ENCODE measurements at regions not wholly inside any gene's neighbourhood (a gene's known extent, or its start where the extent isn't known, plus 50 kb on each side); places are given as distances from the start of the nearest gene placed in this dataset.

DNA sequence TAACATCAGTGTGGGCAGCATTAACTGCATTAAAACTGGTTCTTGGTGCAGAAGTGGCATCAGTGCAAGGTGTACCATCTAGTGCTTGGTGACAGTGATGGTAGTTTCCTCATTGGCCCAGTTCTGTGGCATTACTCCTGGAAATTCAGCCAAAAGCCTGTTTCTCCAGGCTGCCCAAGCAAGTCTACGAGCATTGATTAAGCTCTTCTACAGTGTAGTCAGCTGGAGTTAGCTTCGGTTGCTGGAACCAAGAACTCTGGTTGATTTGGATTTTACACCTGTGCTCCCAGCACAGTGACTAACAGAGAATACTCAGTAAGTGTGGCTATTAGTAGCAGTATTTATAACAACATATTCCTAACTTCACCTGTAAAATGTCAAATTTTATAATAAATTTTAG lies 84.9 kb upstream of the ZDHHC17 start:
- ChIA-PET CTCF (no interaction called here), POLR2A (ENCODE audit: unreplicated experiment) (no interaction called here)
- H4K20me1 ChIP-seq (ENCODE audit: low read length), result no peaks in the 10 kb centered on the region
- H3K27me3 ChIP-seq (ENCODE audit: low read length), result no peaks in the 10 kb centered on the region
- no peak overlapping the region for H2AFZ ChIP-seq (ENCODE audit: low read length)
- ATAC-seq, result no peak
- H3K4me3 ChIP-seq (ENCODE audit: low read length), result no peak overlapping the region
- DNase-seq, result no peak
- H3K36me3 ChIP-seq (ENCODE audit: low read depth, low read length), result no peaks in the 10 kb centered on the region
- H3K9ac ChIP-seq (ENCODE audit: low read length), result no peak overlapping the region
- BruUV-seq (replicated peaks), result no TSS peak
- H3F3A ChIP-seq (ENCODE audit: low read length, unreplicated experiment), result no peaks in the 10 kb centered on the region
- intact Hi-C loops (cut with micrococcal nuclease), result no loop called here
- H3K27ac ChIP-seq (ENCODE audit: low read length), result no peak overlapping the region
- no peak overlapping the region for H3K4me2 ChIP-seq (ENCODE audit: low read length)
- no peaks in the 10 kb centered on the region for H3K79me2 ChIP-seq (ENCODE audit: low read length)
- no peaks in the 10 kb centered on the region for H3K9me3 ChIP-seq (ENCODE audit: low read length)
- H3K9me2 ChIP-seq (replicated peaks; ENCODE audit: low read length), result no peaks in the 10 kb centered on the region
- TF ChIP-seq, protein P1, sequence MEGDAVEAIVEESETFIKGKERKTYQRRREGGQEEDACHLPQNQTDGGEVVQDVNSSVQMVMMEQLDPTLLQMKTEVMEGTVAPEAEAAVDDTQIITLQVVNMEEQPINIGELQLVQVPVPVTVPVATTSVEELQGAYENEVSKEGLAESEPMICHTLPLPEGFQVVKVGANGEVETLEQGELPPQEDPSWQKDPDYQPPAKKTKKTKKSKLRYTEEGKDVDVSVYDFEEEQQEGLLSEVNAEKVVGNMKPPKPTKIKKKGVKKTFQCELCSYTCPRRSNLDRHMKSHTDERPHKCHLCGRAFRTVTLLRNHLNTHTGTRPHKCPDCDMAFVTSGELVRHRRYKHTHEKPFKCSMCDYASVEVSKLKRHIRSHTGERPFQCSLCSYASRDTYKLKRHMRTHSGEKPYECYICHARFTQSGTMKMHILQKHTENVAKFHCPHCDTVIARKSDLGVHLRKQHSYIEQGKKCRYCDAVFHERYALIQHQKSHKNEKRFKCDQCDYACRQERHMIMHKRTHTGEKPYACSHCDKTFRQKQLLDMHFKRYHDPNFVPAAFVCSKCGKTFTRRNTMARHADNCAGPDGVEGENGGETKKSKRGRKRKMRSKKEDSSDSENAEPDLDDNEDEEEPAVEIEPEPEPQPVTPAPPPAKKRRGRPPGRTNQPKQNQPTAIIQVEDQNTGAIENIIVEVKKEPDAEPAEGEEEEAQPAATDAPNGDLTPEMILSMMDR (conservative IDR thresholded peaks at IDR 0.05; ENCODE audit: low read depth, low read length), result no peak
- TF ChIP-seq EZH2phosphoT487 (IDR thresholded peaks at IDR 0.05; ENCODE audit: borderline replicate concordance, low read length) (no peak), EZH2 (IDR thresholded peaks at IDR 0.05; ENCODE audit: low read length, unreplicated experiment) (no peak)
- H3K4me1 ChIP-seq (ENCODE audit: insufficient read depth, low read length), result peaks cover 6% of the 10 kb centered on the region; the same call in 1 of the 2 replicates

DNA sequence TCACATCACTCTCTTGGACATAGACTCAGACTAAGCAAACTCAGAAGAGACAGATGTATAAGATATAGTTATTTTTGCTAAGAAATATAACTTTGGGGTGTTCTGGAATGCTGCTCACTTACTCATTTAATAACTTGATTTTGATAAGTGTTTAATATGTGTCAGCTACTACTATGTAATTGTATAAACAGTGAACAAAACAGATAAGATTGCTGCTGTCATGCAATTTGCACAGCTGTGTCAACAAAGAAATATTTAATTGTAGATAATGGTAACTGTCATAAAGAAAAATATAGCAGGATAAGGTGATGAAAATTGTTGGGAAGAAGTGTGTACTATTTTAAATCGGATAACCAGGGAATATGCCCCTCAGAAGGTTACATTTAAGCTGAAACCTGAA lies 84.1 kb upstream of the ZDHHC17 start:
- intact Hi-C loops (cut with micrococcal nuclease), result no loop called here
- Histone ChIP-seq H3K27ac (ENCODE audit: low read length) (no peak overlapping the region), H3K9me3 (ENCODE audit: low read length) (no peaks in the 10 kb centered on the region), H3K9ac (ENCODE audit: low read length) (no peak overlapping the region), H2AFZ (ENCODE audit: low read length) (no peak overlapping the region), H3K36me3 (ENCODE audit: low read depth, low read length) (no peaks in the 10 kb centered on the region), H3K9me2 (replicated peaks; ENCODE audit: low read length) (no peaks in the 10 kb centered on the region), H3K79me2 (ENCODE audit: low read length) (no peaks in the 10 kb centered on the region), H3K27me3 (ENCODE audit: low read length) (no peaks in the 10 kb centered on the region), H3K4me1 (ENCODE audit: insufficient read depth, low read length) (peaks cover 6% of the 10 kb centered on the region; the same call in 1 of the 2 replicates), H4K20me1 (ENCODE audit: low read length) (no peaks in the 10 kb centered on the region), H3K4me3 (ENCODE audit: low read length) (no peak overlapping the region), H3F3A (ENCODE audit: low read length, unreplicated experiment) (no peaks in the 10 kb centered on the region), H3K4me2 (ENCODE audit: low read length) (no peak overlapping the region)
- DNase-seq (peak; percentile 12), ATAC-seq (peak; percentile 59)
- TF ChIP-seq EZH2phosphoT487 (IDR thresholded peaks at IDR 0.05; ENCODE audit: borderline replicate concordance, low read length), result no peak
- TF ChIP-seq EZH2 (IDR thresholded peaks at IDR 0.05; ENCODE audit: low read length, unreplicated experiment), result no peak
- TF ChIP-seq, protein P1 (conservative IDR thresholded peaks at IDR 0.05; ENCODE audit: low read depth, low read length), result no peak
- ChIA-PET CTCF (no interaction called here), POLR2A (ENCODE audit: unreplicated experiment) (no interaction called here)
- no TSS peak for BruUV-seq (replicated peaks)

DNA sequence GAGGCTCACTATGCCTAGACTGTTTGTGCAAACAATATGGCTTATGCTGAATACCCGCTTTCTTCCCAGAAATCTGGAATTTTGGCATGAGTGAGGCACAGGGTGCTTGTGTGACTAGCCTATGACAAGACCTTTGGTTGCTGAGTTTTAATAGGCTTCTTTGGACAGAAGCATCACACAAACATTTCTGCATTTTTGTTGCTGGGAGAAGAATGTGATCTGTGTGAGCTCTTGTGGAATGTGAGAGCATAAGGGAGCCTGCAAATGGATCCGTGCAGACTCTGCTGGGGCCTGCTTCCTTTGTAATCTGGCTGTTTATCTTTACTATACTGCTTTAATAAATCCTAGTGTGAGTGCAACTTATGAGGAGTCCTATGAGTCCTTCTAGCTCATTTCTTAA lies 83.0 kb upstream of the ZDHHC17 start:
- CTCF ChIA-PET, result no interaction called here
- Histone ChIP-seq H3K9ac (ENCODE audit: low read length) (no peak overlapping the region), H3K4me2 (ENCODE audit: low read length) (no peak overlapping the region), H3F3A (ENCODE audit: low read length, unreplicated experiment) (no peaks in the 10 kb centered on the region), H2AFZ (ENCODE audit: low read length) (no peak overlapping the region), H4K20me1 (ENCODE audit: low read length) (no peaks in the 10 kb centered on the region), H3K9me2 (replicated peaks; ENCODE audit: low read length) (no peaks in the 10 kb centered on the region), H3K4me1 (ENCODE audit: insufficient read depth, low read length) (peaks cover 6% of the 10 kb centered on the region; the same call in 1 of the 2 replicates), H3K9me3 (ENCODE audit: low read length) (no peaks in the 10 kb centered on the region), H3K79me2 (ENCODE audit: low read length) (no peaks in the 10 kb centered on the region), H3K36me3 (ENCODE audit: low read depth, low read length) (no peaks in the 10 kb centered on the region), H3K4me3 (ENCODE audit: low read length) (no peak overlapping the region), H3K27ac (ENCODE audit: low read length) (no peak overlapping the region), H3K27me3 (ENCODE audit: low read length) (no peaks in the 10 kb centered on the region)
- POLR2A ChIA-PET (ENCODE audit: unreplicated experiment), result no interaction called here
- BruUV-seq (replicated peaks), result no TSS peak
- ATAC-seq (peak; percentile 46), DNase-seq (no peak)
- TF ChIP-seq EZH2 (IDR thresholded peaks at IDR 0.05; ENCODE audit: low read length, unreplicated experiment) (no peak), EZH2phosphoT487 (IDR thresholded peaks at IDR 0.05; ENCODE audit: borderline replicate concordance, low read length) (no peak)
- TF ChIP-seq, protein P1 (conservative IDR thresholded peaks at IDR 0.05; ENCODE audit: low read depth, low read length), result no peak
- intact Hi-C loops (cut with micrococcal nuclease), result no loop called here
